ENCODE measurements at regions not wholly inside any gene's neighbourhood (a gene's known extent, or its start where the extent isn't known, plus 50 kb on each side); places are given as distances from the start of the nearest gene placed in this dataset.

DNA sequence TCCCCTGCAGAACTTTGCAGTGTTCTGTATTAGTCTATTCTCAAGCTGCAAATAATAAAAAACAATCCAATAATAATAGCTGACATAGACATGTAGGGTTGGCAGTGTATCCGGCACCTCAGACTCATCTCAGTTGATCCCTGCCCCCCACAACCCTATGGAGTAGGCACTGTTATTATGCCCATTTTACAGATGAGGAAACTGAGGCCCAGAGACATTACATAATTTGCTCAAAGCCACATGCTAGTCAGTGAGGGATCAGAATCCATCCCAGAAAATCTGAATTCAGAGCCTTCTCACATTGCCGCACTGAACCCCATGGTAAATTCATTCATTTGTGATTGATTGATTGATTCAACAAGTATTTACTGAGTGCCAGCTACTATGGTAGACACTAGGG lies 226.6 kb upstream of the PWP1 start:
- Histone ChIP-seq H3K4me1 (ENCODE audit: control insufficient read depth, insufficient read depth, low read depth, low read length) (peaks cover 5% of the 10 kb centered on the region), H3K79me1 (replicated peaks; ENCODE audit: low read length, poor library complexity, severe bottlenecking) (no peaks in the 10 kb centered on the region), H2BK5ac (ENCODE audit: low read depth, low read length, poor library complexity, severe bottlenecking) (no peak overlapping the region), H3K9me3 (ENCODE audit: control insufficient read depth, low read length) (no peaks in the 10 kb centered on the region), H4K91ac (ENCODE audit: low read length) (no peak overlapping the region), H2BK120ac (ENCODE audit: low read depth, low read length) (no peak overlapping the region), H3K36me3 (ENCODE audit: control insufficient read depth in 1 of 2, insufficient read depth in 2 of 2, low read depth in 1 of 2, low read length in 2 of 2) (no peaks in the 10 kb centered on the region), H3K23ac (ENCODE audit: low read length in 2 of 2) (no peak overlapping the region), H2AFZ (ENCODE audit: low read depth, low read length) (no peak overlapping the region), H3K27me3 (ENCODE audit: control insufficient read depth in 1 of 2, insufficient read depth in 1 of 2, low read length in 2 of 2) (no peaks in the 10 kb centered on the region), H3K14ac (ENCODE audit: low read length in 2 of 2) (no peak overlapping the region), H3K18ac (ENCODE audit: low read depth in 1 of 2, low read length in 2 of 2) (no peak overlapping the region), H3K4me2 (ENCODE audit: low read length, poor library complexity, severe bottlenecking) (no peak overlapping the region), H2AK5ac (ENCODE audit: low read length, severe bottlenecking) (no peak overlapping the region), H3K4me3 (ENCODE audit: insufficient read depth in 1 of 2, low read depth in 1 of 2, low read length in 2 of 2) (no peak overlapping the region), H2BK15ac (ENCODE audit: low read depth, poor library complexity, severe bottlenecking) (no peak overlapping the region), H4K8ac (ENCODE audit: low read length) (no peak overlapping the region), H3K9ac (ENCODE audit: low read length) (no peak overlapping the region), H3K4ac (ENCODE audit: low read depth in 1 of 2, low read length in 2 of 2) (no peak overlapping the region), H2BK12ac (ENCODE audit: low read length in 2 of 2) (no peak overlapping the region), H3K27ac (ENCODE audit: low read length, poor library complexity, severe bottlenecking) (no peak overlapping the region)
- DNase-seq = no peak
- 90% methylated on average over 1 of the region's 2 CpGs for WGBS

DNA sequence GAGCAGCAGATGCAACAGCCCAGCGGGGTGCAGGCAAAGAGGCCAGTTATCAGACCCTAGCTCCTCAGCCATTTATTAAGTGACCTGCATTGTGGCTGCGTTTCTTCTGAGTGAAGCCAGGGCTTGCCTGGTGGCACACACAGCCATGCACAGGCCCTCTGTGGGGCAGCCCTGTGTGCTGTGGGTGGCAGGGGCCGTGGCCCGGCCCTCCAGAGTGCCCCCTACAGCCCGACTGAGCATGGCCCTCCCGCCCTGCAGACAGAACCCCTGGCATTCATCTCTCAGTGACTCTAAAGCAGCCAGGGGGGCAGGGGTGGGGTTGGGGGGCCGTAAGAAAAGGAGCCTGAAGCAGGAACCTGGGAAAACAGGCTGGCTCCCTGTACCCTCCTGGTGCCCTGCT lies 226.0 kb upstream of the PWP1 start:
- Histone ChIP-seq H2BK12ac (ENCODE audit: low read length in 2 of 2) (no peak overlapping the region), H3K4me3 (ENCODE audit: insufficient read depth in 1 of 2, low read depth in 1 of 2, low read length in 2 of 2) (no peak overlapping the region), H3K4me2 (ENCODE audit: low read length, poor library complexity, severe bottlenecking) (no peak overlapping the region), H2AFZ (ENCODE audit: low read depth, low read length) (no peak overlapping the region), H2BK120ac (ENCODE audit: low read depth, low read length) (no peak overlapping the region), H2AK5ac (ENCODE audit: low read length, severe bottlenecking) (no peak overlapping the region), H3K9me3 (ENCODE audit: control insufficient read depth, low read length) (no peaks in the 10 kb centered on the region), H2BK5ac (ENCODE audit: low read depth, low read length, poor library complexity, severe bottlenecking) (no peak overlapping the region), H3K27ac (ENCODE audit: low read length, poor library complexity, severe bottlenecking) (no peak overlapping the region), H3K18ac (ENCODE audit: low read depth in 1 of 2, low read length in 2 of 2) (no peak overlapping the region), H3K9ac (ENCODE audit: low read length) (no peak overlapping the region), H3K23ac (ENCODE audit: low read length in 2 of 2) (no peak overlapping the region), H3K14ac (ENCODE audit: low read length in 2 of 2) (no peak overlapping the region), H3K4me1 (ENCODE audit: control insufficient read depth, insufficient read depth, low read depth, low read length) (peaks cover 5% of the 10 kb centered on the region), H2BK15ac (ENCODE audit: low read depth, poor library complexity, severe bottlenecking) (no peak overlapping the region), H3K4ac (ENCODE audit: low read depth in 1 of 2, low read length in 2 of 2) (no peak overlapping the region), H3K36me3 (ENCODE audit: control insufficient read depth in 1 of 2, insufficient read depth in 2 of 2, low read depth in 1 of 2, low read length in 2 of 2) (no peaks in the 10 kb centered on the region), H4K91ac (ENCODE audit: low read length) (no peak overlapping the region), H4K8ac (ENCODE audit: low read length) (no peak overlapping the region), H3K79me1 (replicated peaks; ENCODE audit: low read length, poor library complexity, severe bottlenecking) (no peaks in the 10 kb centered on the region), H3K27me3 (ENCODE audit: control insufficient read depth in 1 of 2, insufficient read depth in 1 of 2, low read length in 2 of 2) (no peaks in the 10 kb centered on the region)
- DNase-seq = no peak
- 60% methylated on average over 7 of the region's 7 CpGs for WGBS

DNA sequence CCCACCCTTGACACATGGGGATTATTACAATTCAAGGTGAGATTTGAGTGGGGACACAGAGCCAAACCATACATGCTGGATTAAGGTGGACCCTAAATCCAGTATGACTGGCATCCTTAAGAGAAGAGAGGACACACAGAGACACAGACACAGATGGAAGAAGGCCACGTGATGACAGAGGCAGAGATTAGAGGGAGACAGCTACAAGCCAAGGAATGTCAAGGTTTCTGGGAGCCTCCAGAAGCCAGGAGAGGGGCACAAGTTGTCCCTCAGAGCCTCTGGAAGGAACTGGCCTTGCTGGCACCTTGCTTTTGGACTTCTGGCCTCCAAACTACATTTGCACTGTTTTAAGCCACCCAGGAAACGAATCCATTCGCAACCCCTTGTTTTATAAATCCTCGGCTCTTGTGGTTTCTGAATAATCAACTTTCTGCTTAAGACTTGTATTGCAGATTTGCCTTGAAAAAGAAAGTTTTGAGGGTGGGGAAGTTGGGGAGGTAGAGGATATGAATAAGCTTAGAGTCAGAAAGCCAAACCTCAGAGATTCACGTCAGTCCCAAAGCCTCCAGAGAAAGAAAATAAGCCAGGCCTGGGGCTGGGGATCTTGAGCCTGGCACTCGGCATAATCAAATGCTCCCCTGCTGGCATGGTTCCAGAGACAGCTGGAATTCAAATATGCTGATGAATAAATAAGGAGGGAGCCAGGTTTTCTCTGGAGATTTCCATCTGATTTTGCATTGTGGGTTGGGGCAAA lies 224.2 kb upstream of the PWP1 start:
- Histone ChIP-seq H2AK5ac (ENCODE audit: low read length, severe bottlenecking) (no peak overlapping the region), H4K91ac (ENCODE audit: low read length) (no peak overlapping the region), H3K4me1 (ENCODE audit: control insufficient read depth, insufficient read depth, low read depth, low read length) (peaks cover 5% of the 10 kb centered on the region), H2AFZ (ENCODE audit: low read depth, low read length) (no peak overlapping the region), H3K27ac (ENCODE audit: low read length, poor library complexity, severe bottlenecking) (peak overlapping the region; percentile 29), H3K14ac (ENCODE audit: low read length in 2 of 2) (no peak overlapping the region), H3K9ac (ENCODE audit: low read length) (peak overlapping the region; percentile 79), H2BK12ac (ENCODE audit: low read length in 2 of 2) (no peak overlapping the region), H2BK120ac (ENCODE audit: low read depth, low read length) (no peak overlapping the region), H2BK15ac (ENCODE audit: low read depth, poor library complexity, severe bottlenecking) (no peak overlapping the region), H3K4me3 (ENCODE audit: insufficient read depth in 1 of 2, low read depth in 1 of 2, low read length in 2 of 2) (no peak overlapping the region), H3K36me3 (ENCODE audit: control insufficient read depth in 1 of 2, insufficient read depth in 2 of 2, low read depth in 1 of 2, low read length in 2 of 2) (no peaks in the 10 kb centered on the region), H2BK5ac (ENCODE audit: low read depth, low read length, poor library complexity, severe bottlenecking) (no peak overlapping the region), H3K79me1 (replicated peaks; ENCODE audit: low read length, poor library complexity, severe bottlenecking) (peaks cover 3% of the 10 kb centered on the region), H3K18ac (ENCODE audit: low read depth in 1 of 2, low read length in 2 of 2) (no peak overlapping the region), H3K23ac (ENCODE audit: low read length in 2 of 2) (no peak overlapping the region), H4K8ac (ENCODE audit: low read length) (no peak overlapping the region), H3K27me3 (ENCODE audit: control insufficient read depth in 1 of 2, insufficient read depth in 1 of 2, low read length in 2 of 2) (no peaks in the 10 kb centered on the region), H3K4ac (ENCODE audit: low read depth in 1 of 2, low read length in 2 of 2) (no peak overlapping the region), H3K9me3 (ENCODE audit: control insufficient read depth, low read length) (no peaks in the 10 kb centered on the region), H3K4me2 (ENCODE audit: low read length, poor library complexity, severe bottlenecking) (no peak overlapping the region)
- no peak for DNase-seq
- WGBS = 69% methylated on average over 6 of the region's 6 CpGs

DNA sequence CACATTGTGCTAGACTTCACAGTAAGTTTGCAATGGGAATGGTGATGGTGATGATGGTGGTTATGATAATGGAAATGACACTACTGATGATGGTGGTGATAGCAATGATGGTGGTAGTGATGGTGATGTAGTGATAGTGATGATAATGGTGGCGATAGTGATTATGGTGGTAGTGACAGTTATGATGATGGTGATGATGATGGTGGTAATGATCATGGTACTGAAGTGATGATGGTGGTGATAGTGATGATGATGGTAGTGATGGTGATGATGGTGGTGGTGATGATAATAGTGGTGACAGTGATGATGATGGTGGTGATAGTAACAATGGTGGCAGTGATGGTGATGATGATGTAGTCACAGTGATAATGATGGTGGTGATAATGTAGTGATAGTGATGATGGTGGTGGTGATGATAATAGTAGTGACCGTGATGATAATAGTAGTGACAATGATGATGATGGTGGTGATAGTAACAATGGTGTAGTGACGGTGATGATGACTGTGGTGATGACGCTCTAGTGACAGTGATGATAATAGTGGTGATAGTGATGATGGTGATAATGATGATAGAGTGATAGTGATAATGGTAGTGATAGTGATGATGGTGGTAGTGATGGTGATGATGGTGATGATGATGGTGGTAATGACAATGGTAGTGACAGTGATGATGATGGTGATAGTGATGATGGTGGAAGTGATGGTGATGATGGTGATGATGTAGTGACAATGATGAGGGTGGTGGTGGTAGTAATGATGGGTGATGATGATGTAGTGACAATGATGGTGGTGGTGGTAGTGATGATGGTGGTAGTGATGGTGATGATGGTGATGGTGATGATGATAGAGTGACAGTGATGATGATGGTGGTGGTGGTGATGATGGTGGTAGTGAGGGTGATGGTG lies 222.9 kb upstream of the PWP1 start:
- no peak for DNase-seq
- WGBS = 92% methylated on average over 4 of the region's 4 CpGs
- no peaks in the 10 kb centered on the region for H3K36me3 ChIP-seq (ENCODE audit: control insufficient read depth in 1 of 2, insufficient read depth in 2 of 2, low read depth in 1 of 2, low read length in 2 of 2)

More for the DNA sequence above, 222.9 kb upstream of the PWP1 start:
- Histone ChIP-seq H2AK5ac (ENCODE audit: low read length, severe bottlenecking) (no peak overlapping the region), H2BK120ac (ENCODE audit: low read depth, low read length) (no peak overlapping the region), H2BK5ac (ENCODE audit: low read depth, low read length, poor library complexity, severe bottlenecking) (no peak overlapping the region), H2BK12ac (ENCODE audit: low read length in 2 of 2) (no peak overlapping the region), H3K79me1 (replicated peaks; ENCODE audit: low read length, poor library complexity, severe bottlenecking) (peaks cover 3% of the 10 kb centered on the region), H4K8ac (ENCODE audit: low read length) (no peak overlapping the region), H3K14ac (ENCODE audit: low read length in 2 of 2) (no peak overlapping the region), H3K4me1 (ENCODE audit: control insufficient read depth, insufficient read depth, low read depth, low read length) (peaks cover 5% of the 10 kb centered on the region), H3K4ac (ENCODE audit: low read depth in 1 of 2, low read length in 2 of 2) (no peak overlapping the region), H3K23ac (ENCODE audit: low read length in 2 of 2) (no peak overlapping the region), H3K27me3 (ENCODE audit: control insufficient read depth in 1 of 2, insufficient read depth in 1 of 2, low read length in 2 of 2) (peaks cover 0 to 7% of the 10 kb centered on the region in 2 experiments), H2AFZ (ENCODE audit: low read depth, low read length) (no peak overlapping the region), H3K9me3 (ENCODE audit: control insufficient read depth, low read length) (no peaks in the 10 kb centered on the region), H4K91ac (ENCODE audit: low read length) (no peak overlapping the region), H3K4me2 (ENCODE audit: low read length, poor library complexity, severe bottlenecking) (no peak overlapping the region), H2BK15ac (ENCODE audit: low read depth, poor library complexity, severe bottlenecking) (no peak overlapping the region), H3K9ac (ENCODE audit: low read length) (no peak overlapping the region), H3K18ac (ENCODE audit: low read depth in 1 of 2, low read length in 2 of 2) (no peak overlapping the region), H3K27ac (ENCODE audit: low read length, poor library complexity, severe bottlenecking) (no peak overlapping the region), H3K4me3 (ENCODE audit: insufficient read depth in 1 of 2, low read depth in 1 of 2, low read length in 2 of 2) (no peak overlapping the region)

Data from mesenchymal stem cell (in vitro differentiated cells and primary cell).